GM12891 (cell line): ENCODE measurements at regions not wholly inside any gene's neighbourhood (a gene's known extent, or its start where the extent isn't known, plus 50 kb on each side); places are given as distances from the start of the nearest gene placed in this dataset.
A peak's percentile ranks its signal among the peaks of the same experiment; 100 is the strongest.
"Not testable (repeated sequence)": the region's sequence is repeated elsewhere in the genome, so short reads cannot be mapped to it uniquely, and the experiment has no call there.

ENCODE experiments used
- DNase-seq: peaks from one replicate; pipeline ENCODE4 v3.0.0; 2011; ENCODE audit warnings: low spot score; ENCODE audit not compliant: insufficient read length
- FAIRE-seq: peaks from 2 replicates; lab custom pipeline; 2011; peaks lifted over from hg19 to GRCh38; lab: Jason Lieb, UNC
- PAX5 ChIP-seq: IDR thresholded peaks from 2 replicates; pipeline ENCODE4 v1.6.1; 2011; ENCODE audit warnings: low read length, moderate library complexity, mild to moderate bottlenecking; ENCODE audit not compliant: insufficient read depth, severe bottlenecking
- POLR2A ChIP-seq: IDR thresholded peaks from 2 replicates; pipeline ENCODE4 v1.6.1; 2011; ENCODE audit warnings: low read depth, low read length, control low read depth
- POLR2AphosphoS5 ChIP-seq: IDR thresholded peaks from 2 replicates; pipeline ENCODE4 v1.6.1; 2011; ENCODE audit warnings: low read depth, low read length, control low read depth
- POU2F2 ChIP-seq: IDR thresholded peaks from 2 replicates; pipeline ENCODE4 v1.6.1; 2011; ENCODE audit warnings: low read depth, mild to moderate bottlenecking, control low read depth, low read length, moderate library complexity
- SPI1 ChIP-seq: IDR thresholded peaks from 2 replicates; pipeline ENCODE4 v1.6.1; 2011; ENCODE audit warnings: low read depth, low read length, control low read depth
- TAF1 ChIP-seq: IDR thresholded peaks from 2 replicates; pipeline ENCODE4 v1.6.1; 2011; ENCODE audit warnings: low read depth, low read length, control low read depth

DNA sequence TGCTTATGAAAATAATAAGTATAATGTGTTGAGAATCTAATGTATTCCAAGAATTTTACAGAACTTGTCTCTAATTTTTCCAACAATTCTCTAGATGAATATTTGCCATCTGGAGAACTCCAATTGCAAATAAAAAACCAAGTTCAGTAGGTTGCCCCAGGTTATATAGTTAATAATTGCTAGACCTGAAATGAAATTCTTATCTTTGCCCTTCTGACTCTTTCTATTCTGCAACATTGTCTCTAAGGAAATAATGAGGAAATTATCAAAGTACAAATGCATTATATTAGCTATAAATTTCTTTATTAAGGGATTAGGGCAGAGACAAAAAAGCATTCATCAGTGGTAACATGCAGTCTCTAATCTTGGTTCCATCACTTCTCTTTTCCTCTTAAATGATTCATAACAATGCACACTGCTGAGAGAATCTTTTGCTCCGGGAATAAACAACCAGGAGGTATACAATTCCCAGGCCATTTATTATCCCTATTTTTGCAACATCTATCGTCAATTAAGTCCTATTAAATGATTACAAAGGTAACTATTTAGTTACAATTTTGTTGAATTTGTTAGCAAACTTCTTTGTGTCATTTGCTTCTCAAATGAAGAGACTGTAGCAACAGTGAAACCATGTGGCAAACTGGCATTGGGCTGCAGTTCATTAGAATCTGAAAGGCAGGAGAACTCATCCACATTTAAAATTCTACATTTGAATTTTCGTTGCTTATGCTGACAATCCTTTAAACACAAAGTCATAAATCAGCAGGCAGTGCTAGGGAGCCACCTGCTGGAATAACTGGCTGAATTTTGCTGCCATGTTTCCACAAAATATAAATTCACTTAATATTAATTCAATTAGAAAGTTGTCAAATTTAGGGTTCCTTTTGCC, 349.6 kb downstream of the KIF2B start:
- DNase-seq (no peak), FAIRE-seq (no peak)
- TF ChIP-seq POLR2AphosphoS5 (no peak), POLR2A (no peak), POU2F2 (no peak), TAF1 (no peak), PAX5 (no peak), SPI1 (no peak)

- FAIRE-seq (no peak), DNase-seq (no peak)
- TF ChIP-seq POLR2A (no peak), POLR2AphosphoS5 (no peak), POU2F2 (no peak)
These were observed 350.2 kb downstream of the KIF2B start for GRCh38 chr17:54172985-54173316.

GRCh38 chr17:54177606-54178308, 355.0 kb downstream of the KIF2B start:
- TF ChIP-seq POLR2AphosphoS5 (no peak), TAF1 (no peak), SPI1 (no peak), POLR2A (no peak), PAX5 (no peak), POU2F2 (no peak)
- peak; percentile 35 for FAIRE-seq
- DNase-seq = no peak

GRCh38 chr17:54180950-54181349, 358.2 kb downstream of the KIF2B start:
- TF ChIP-seq TAF1 (no peak), POU2F2 (no peak), POLR2AphosphoS5 (no peak), POLR2A (no peak), SPI1 (no peak), PAX5 (no peak)

GRCh38 chr17:54191261-54191660, 368.5 kb downstream of the KIF2B start:
- DNase-seq (no peak), FAIRE-seq (no peak)
- TF ChIP-seq POU2F2 (no peak), TAF1 (no peak)

More at GRCh38 chr17:54180950-54181349, 358.2 kb downstream of the KIF2B start:
- DNase-seq = no peak
- no peak for FAIRE-seq

DNA sequence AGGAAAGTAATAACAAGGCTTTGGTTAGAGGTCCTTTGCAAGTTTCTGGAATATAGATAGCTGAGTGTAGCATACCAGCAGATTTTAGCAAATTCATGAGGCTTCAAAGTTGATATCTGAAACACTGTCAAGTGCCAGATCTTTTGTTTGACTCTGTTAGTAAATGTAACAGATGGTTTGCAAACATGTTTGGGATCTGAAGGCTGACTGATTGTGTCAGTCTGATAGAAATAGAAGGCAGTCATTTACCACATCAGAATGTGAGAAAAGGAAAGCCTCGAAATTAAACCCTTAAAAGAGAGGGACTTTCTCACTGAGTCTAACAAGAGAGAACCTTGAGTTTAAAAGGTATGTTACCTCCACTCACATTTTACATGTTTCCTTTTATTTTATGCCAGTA, 371.5 kb downstream of the KIF2B start:
- TF ChIP-seq POLR2A (no peak), PAX5 (no peak), POLR2AphosphoS5 (no peak), POU2F2 (no peak), TAF1 (no peak), SPI1 (no peak)
- FAIRE-seq = no peak
- DNase-seq = no peak

DNA sequence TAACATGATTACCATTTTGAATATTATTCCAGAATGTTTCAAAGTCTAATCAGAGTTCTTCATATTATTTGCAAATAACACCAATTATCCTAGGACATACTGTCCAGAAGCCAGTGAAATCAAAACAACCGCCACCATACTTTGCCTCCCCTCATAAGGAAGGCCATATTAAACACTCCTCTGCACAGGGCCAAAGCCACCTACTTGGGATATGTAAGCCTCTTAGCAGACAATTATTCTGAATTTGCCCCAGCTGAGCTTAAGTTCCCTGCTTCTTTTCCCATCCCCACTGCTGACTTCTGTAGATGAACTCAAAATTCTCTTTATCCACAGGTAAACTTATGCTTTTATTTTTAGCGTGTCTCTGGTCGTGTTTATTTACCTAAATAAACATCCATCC, 374.0 kb downstream of the KIF2B start:
- no peak for DNase-seq
- FAIRE-seq = no peak
- TF ChIP-seq POU2F2 (no peak), SPI1 (no peak), TAF1 (no peak), PAX5 (no peak), POLR2AphosphoS5 (no peak), POLR2A (no peak)

GRCh38 chr17:54201380-54201779, 378.7 kb downstream of the KIF2B start:
- DNase-seq, FAIRE-seq: not testable (repeated sequence)

GRCh38 chr17:54220829-54221228, 398.1 kb downstream of the KIF2B start:
- TF ChIP-seq TAF1 = no peak
- no peak for TF ChIP-seq SPI1
- TF ChIP-seq POLR2AphosphoS5 = no peak
- TF ChIP-seq PAX5 = no peak
- TF ChIP-seq POU2F2 = no peak
- no peak for TF ChIP-seq POLR2A
- no peak for DNase-seq
- FAIRE-seq = no peak

GRCh38 chr17:54221499-54221898, 398.8 kb downstream of the KIF2B start:
- no peak for FAIRE-seq
- TF ChIP-seq TAF1 (no peak), POLR2A (no peak), POLR2AphosphoS5 (no peak), POU2F2 (no peak), SPI1 (no peak), PAX5 (no peak)
- DNase-seq = no peak
